ENCODE measurements at regions not wholly inside any gene's neighbourhood (a gene's known extent, or its start where the extent isn't known, plus 50 kb on each side); places are given as distances from the start of the nearest gene placed in this dataset.

- Histone ChIP-seq H3K27me3 (no peaks in the 10 kb centered on the region), H3K27ac (no peak overlapping the region), H3K4me1 (no peaks in the 10 kb centered on the region), H3K9me3 (no peaks in the 10 kb centered on the region), H3K4me3 (no peak overlapping the region), H3K36me3 (no peaks in the 10 kb centered on the region)
- TF ChIP-seq CTCF (IDR thresholded peaks at IDR 0.05) (no peak), POLR2A (IDR thresholded peaks at IDR 0.05) (no peak)
- DNase-seq = no peak
- intact Hi-C loops (cut with DNase I) = no loop called here
- no peak for ATAC-seq
- WGBS (ENCODE audit: insufficient coverage, low coverage, low lambda C conversion rate, missing lambda C conversion rate) = 72% methylated on average over 1 of the region's 1 CpG
Measured at GRCh38 chr4:103802766-103803165, 83.0 kb upstream of the TACR3 start.

GRCh38 chr4:103787057-103787456, 67.3 kb upstream of the TACR3 start:
- H3K4me3 ChIP-seq = no peak overlapping the region

GRCh38 chr4:103786593-103786992, 66.8 kb upstream of the TACR3 start:
- DNase-seq = no peak
- intact Hi-C loops (cut with DNase I) = no loop called here
- Histone ChIP-seq H3K9me3 (no peaks in the 10 kb centered on the region), H3K27ac (no peak overlapping the region), H3K4me3 (no peak overlapping the region), H3K4me1 (no peaks in the 10 kb centered on the region), H3K36me3 (no peaks in the 10 kb centered on the region), H3K27me3 (no peaks in the 10 kb centered on the region)
- no peak for ATAC-seq
- 60% methylated on average over 1 of the region's 1 CpG for WGBS (ENCODE audit: insufficient coverage, low coverage, low lambda C conversion rate, missing lambda C conversion rate)
- TF ChIP-seq POLR2A (IDR thresholded peaks at IDR 0.05) (no peak), CTCF (IDR thresholded peaks at IDR 0.05) (no peak)

More at GRCh38 chr4:103787057-103787456, 67.3 kb upstream of the TACR3 start:
- ATAC-seq (no peak), DNase-seq (no peak)
- Histone ChIP-seq H3K27me3 (no peaks in the 10 kb centered on the region), H3K27ac (no peak overlapping the region), H3K9me3 (no peaks in the 10 kb centered on the region), H3K36me3 (no peaks in the 10 kb centered on the region), H3K4me1 (no peaks in the 10 kb centered on the region)
- intact Hi-C loops (cut with DNase I) = no loop called here
- 71% methylated on average over 4 of the region's 4 CpGs for WGBS (ENCODE audit: insufficient coverage, low coverage, low lambda C conversion rate, missing lambda C conversion rate)
- TF ChIP-seq POLR2A (IDR thresholded peaks at IDR 0.05) (no peak), CTCF (IDR thresholded peaks at IDR 0.05) (no peak)

GRCh38 chr4:103786014-103786413, 66.2 kb upstream of the TACR3 start:
- 63% methylated on average over 2 of the region's 2 CpGs for WGBS (ENCODE audit: insufficient coverage, low coverage, low lambda C conversion rate, missing lambda C conversion rate)
- Histone ChIP-seq H3K27me3 (no peaks in the 10 kb centered on the region), H3K9me3 (no peaks in the 10 kb centered on the region), H3K4me1 (no peaks in the 10 kb centered on the region), H3K4me3 (no peak overlapping the region), H3K27ac (no peak overlapping the region), H3K36me3 (no peaks in the 10 kb centered on the region)
- no peak for DNase-seq
- intact Hi-C loops (cut with DNase I) = no loop called here
- TF ChIP-seq POLR2A (IDR thresholded peaks at IDR 0.05) (no peak), CTCF (IDR thresholded peaks at IDR 0.05) (peak; percentile 32 to 50 (median 42))
- peak; percentile 71 to 77 (median 74) for ATAC-seq

- intact Hi-C loops (cut with DNase I) = no loop called here
- TF ChIP-seq POLR2A (IDR thresholded peaks at IDR 0.05) = no peak
- TF ChIP-seq CTCF (IDR thresholded peaks at IDR 0.05) = no peak
- Histone ChIP-seq H3K27ac (no peak overlapping the region), H3K27me3 (no peaks in the 10 kb centered on the region), H3K36me3 (no peaks in the 10 kb centered on the region), H3K9me3 (no peaks in the 10 kb centered on the region), H3K4me3 (no peak overlapping the region), H3K4me1 (no peaks in the 10 kb centered on the region)
- no peak for DNase-seq
- ATAC-seq = no peak
Measured at GRCh38 chr4:103778221-103778620, 58.4 kb upstream of the TACR3 start.
